Ishikawa (cell line): ENCODE measurements at regions not wholly inside any gene's neighbourhood (a gene's known extent, or its start where the extent isn't known, plus 50 kb on each side); places are given as distances from the start of the nearest gene placed in this dataset.

Experiments
- CEBPB ChIP-seq: IDR thresholded peaks from 2 replicates; pipeline ENCODE4 v1.6.1; 2012
- CREB1 ChIP-seq: IDR thresholded peaks from 2 replicates; pipeline ENCODE4 v1.6.1; 2012; ENCODE audit warnings: low read depth
- EGR1 ChIP-seq: IDR thresholded peaks from 2 replicates; pipeline ENCODE4 v1.6.1; 2012
- EP300 ChIP-seq: IDR thresholded peaks from 2 replicates; pipeline ENCODE4 v1.6.1; 2012; ENCODE audit warnings: borderline replicate concordance
- FOXM1 ChIP-seq: IDR thresholded peaks from 2 replicates; pipeline ENCODE4 v1.6.1; 2012; ENCODE audit warnings: low read depth, borderline replicate concordance
- MAX ChIP-seq: IDR thresholded peaks from 2 replicates; pipeline ENCODE4 v1.6.1; 2012
- NFIC ChIP-seq: IDR thresholded peaks from 2 replicates; pipeline ENCODE4 v1.6.1; 2012
- RAD21 ChIP-seq: IDR thresholded peaks from 2 replicates; pipeline ENCODE4 v1.6.1; 2012; ENCODE audit warnings: low read depth
- REST ChIP-seq: IDR thresholded peaks from 2 replicates; pipeline ENCODE4 v1.6.1; 2012; ENCODE audit warnings: low read depth, mild to moderate bottlenecking
- TAF1 ChIP-seq: IDR thresholded peaks from 2 replicates; pipeline ENCODE4 v1.6.1; 2012; ENCODE audit warnings: low read depth, mild to moderate bottlenecking
- TCF12 ChIP-seq: IDR thresholded peaks from 2 replicates; pipeline ENCODE4 v1.6.1; 2012; ENCODE audit warnings: low read depth
- TEAD4 ChIP-seq: IDR thresholded peaks from 2 replicates; pipeline ENCODE4 v1.6.1; 2012
- USF1 ChIP-seq: IDR thresholded peaks from 2 replicates; pipeline ENCODE4 v1.6.1; 2012
- YY1 ChIP-seq: IDR thresholded peaks from 2 replicates; pipeline ENCODE4 v1.6.1; 2012; ENCODE audit warnings: low read depth
- ZBTB7A ChIP-seq: IDR thresholded peaks from 2 replicates; pipeline ENCODE4 v1.6.1; 2012; ENCODE audit warnings: low read depth

- TF ChIP-seq CEBPB = no peak
- TF ChIP-seq TCF12 = no peak
- no peak for TF ChIP-seq REST
- no peak for TF ChIP-seq EP300
- TF ChIP-seq FOXM1 = no peak
- no peak for TF ChIP-seq YY1
These were observed 149.5 kb upstream of the ZEB2 start for GRCh38 chr2:144669196-144669987.

GRCh38 chr2:144668493-144669110 lies 148.7 kb upstream of the ZEB2 start:
- TF ChIP-seq CEBPB (no peak), CREB1 (no peak), NFIC (no peak), RAD21 (no peak), TCF12 (no peak), MAX (no peak), TAF1 (no peak)

GRCh38 chr2:144666032-144666431 lies 146.1 kb upstream of the ZEB2 start:
- TF ChIP-seq TEAD4 = no peak
- TF ChIP-seq FOXM1 = no peak
- no peak for TF ChIP-seq TCF12

- TF ChIP-seq FOXM1 (no peak), MAX (no peak), CREB1 (no peak), TCF12 (no peak), YY1 (no peak), CEBPB (no peak), RAD21 (no peak), ZBTB7A (no peak), TEAD4 (no peak), EP300 (no peak), REST (no peak), TAF1 (no peak), NFIC (no peak), EGR1 (no peak), USF1 (no peak)
These were observed 143.3 kb upstream of the ZEB2 start for GRCh38 chr2:144663207-144663606.

GRCh38 chr2:144660518-144661316 lies 140.8 kb upstream of the ZEB2 start:
- TF ChIP-seq TAF1 (no peak), EGR1 (no peak), EP300 (no peak), REST (no peak), CREB1 (no peak), USF1 (no peak), NFIC (no peak), TEAD4 (no peak), YY1 (no peak), ZBTB7A (no peak), MAX (no peak), FOXM1 (no peak), RAD21 (no peak), TCF12 (no peak), CEBPB (no peak)
